H1 (cell line): ENCODE measurements at regions not wholly inside any gene's neighbourhood (a gene's known extent, or its start where the extent isn't known, plus 50 kb on each side); places are given as distances from the start of the nearest gene placed in this dataset.

Source experiments
- KDM4A ChIP-seq: IDR thresholded peaks from one replicate; pipeline ENCODE4 v1.7.1; 2012; ENCODE audit warnings: low read depth, mild to moderate bottlenecking, moderate library complexity, low read length, inconsistent platforms; ENCODE audit not compliant: severe bottlenecking
- RXRA ChIP-seq: IDR thresholded peaks from 2 replicates; pipeline ENCODE4 v1.6.1; 2011; ENCODE audit warnings: low read depth, mild to moderate bottlenecking, low read length, moderate library complexity; ENCODE audit not compliant: insufficient read depth
- SP4 ChIP-seq: IDR thresholded peaks from 2 replicates; pipeline ENCODE4 v1.6.1; 2012; ENCODE audit warnings: low read length, inconsistent platforms

GRCh38 chr16:85453194-85453678, 159.9 kb upstream of the GSE1 start (continued):
- no peak for TF ChIP-seq KDM4A
- TF ChIP-seq RXRA = no peak
- TF ChIP-seq SP4 = no peak
- TF ChIP-seq, all 59 proteins: peak for 0
